WTC11 (cell line): ENCODE measurements at regions not wholly inside any gene's neighbourhood (a gene's known extent, or its start where the extent isn't known, plus 50 kb on each side); places are given as distances from the start of the nearest gene placed in this dataset.

Source experiments
- ATAC-seq: fragments of 200-7000 bp; cut with Tn5 transposase; 2 replicates; pipeline ENCODE4 v1.10.0; 2021; ENCODE audit warnings: mild to moderate bottlenecking, moderate library complexity
- CTCF ChIA-PET: fragments of 300-600 bp; sonication (Branson Sonifier 250); formaldehyde crosslinking; loops from one replicate; lab custom pipeline; 2021; ENCODE audit warnings: antibody characterized with exemption; lab: Charles Lee
- POLR2A ChIA-PET: fragments of 350-600 bp; sonication (Branson Sonifier 250); formaldehyde crosslinking; loops from one replicate; lab custom pipeline; 2021; ENCODE audit warnings: antibody characterized with exemption; lab: Charles Lee
- DNase-seq: peaks from one replicate; pipeline ENCODE4 v3.0.0; 2021; ENCODE audit warnings: low spot score
- H3K27ac Mint-ChIP-seq: 2 replicates; pipeline ENCODE4 v1.8.0; 2021; ENCODE audit warnings: mixed read lengths
- H3K27me3 Mint-ChIP-seq: 2 replicates; pipeline ENCODE4 v1.8.0; 2021; ENCODE audit warnings: low read depth, mild to moderate bottlenecking, moderate library complexity, mixed read lengths
- H3K36me3 Mint-ChIP-seq: 2 replicates; pipeline ENCODE4 v1.8.0; 2021; ENCODE audit warnings: mixed read lengths
- H3K4me1 Mint-ChIP-seq: 2 replicates; pipeline ENCODE4 v1.8.0; 2022; ENCODE audit warnings: mixed read lengths
- H3K4me3 Mint-ChIP-seq: 2 replicates; pipeline ENCODE4 v1.8.0; 2021; ENCODE audit warnings: mild to moderate bottlenecking, moderate library complexity, mixed read lengths
- H3K9me3 Mint-ChIP-seq: 2 replicates; pipeline ENCODE4 v1.8.0; 2021; ENCODE audit warnings: mixed read lengths
- CBFB ChIP-seq: sonication (generic); formaldehyde crosslinking; IDR thresholded peaks from 2 replicates; pipeline ENCODE4 v1.8.1; 2022; ENCODE audit warnings: mild to moderate bottlenecking, low read depth, missing genetic modification reagents
- CREB1 ChIP-seq: sonication (generic); formaldehyde crosslinking; IDR thresholded peaks from 2 replicates; pipeline ENCODE4 v1.8.0; 2023; ENCODE audit warnings: mild to moderate bottlenecking, missing genetic modification reagents
- ERG ChIP-seq: fragments of 250-450 bp; sonication (Bioruptor Pico); IDR thresholded peaks from 2 replicates; pipeline ENCODE4 v1.8.0; 2021; ENCODE audit warnings: mild to moderate bottlenecking
- ESRRA ChIP-seq: sonication (generic); formaldehyde crosslinking; IDR thresholded peaks from 2 replicates; pipeline ENCODE4 v1.8.1; 2022; ENCODE audit warnings: mild to moderate bottlenecking, missing genetic modification reagents, borderline replicate concordance
- FOXJ3 ChIP-seq: sonication (generic); formaldehyde crosslinking; IDR thresholded peaks from 2 replicates; pipeline ENCODE4 v1.9.0; 2021; ENCODE audit warnings: missing genetic modification reagents, mild to moderate bottlenecking, borderline replicate concordance
- GABPB1 ChIP-seq: sonication (generic); formaldehyde crosslinking; IDR thresholded peaks from 2 replicates; pipeline ENCODE4 v1.8.1; 2023; ENCODE audit warnings: mild to moderate bottlenecking, missing genetic modification reagents
- IRF1 ChIP-seq: sonication (generic); formaldehyde crosslinking; IDR thresholded peaks from 2 replicates; pipeline ENCODE4 v1.8.0; 2023; ENCODE audit warnings: missing genetic modification reagents
- KAT7 ChIP-seq: sonication (generic); formaldehyde crosslinking; IDR thresholded peaks from 2 replicates; pipeline ENCODE4 v1.8.1; 2023; ENCODE audit warnings: missing genetic modification reagents, mild to moderate bottlenecking, borderline replicate concordance
- MLX ChIP-seq: sonication (generic); formaldehyde crosslinking; IDR thresholded peaks from 2 replicates; pipeline ENCODE4 v1.8.1; 2023; ENCODE audit warnings: mild to moderate bottlenecking, missing genetic modification reagents, moderate library complexity
- NFATC4 ChIP-seq: fragments of 250-450 bp; sonication (Bioruptor Pico); IDR thresholded peaks from 2 replicates; pipeline ENCODE4 v1.9.0; 2021; ENCODE audit warnings: mild to moderate bottlenecking
- NR1H2 ChIP-seq: sonication (generic); formaldehyde crosslinking; IDR thresholded peaks from 2 replicates; pipeline ENCODE4 v1.9.0; 2021; ENCODE audit warnings: mild to moderate bottlenecking, moderate library complexity, missing genetic modification reagents
- SMAD3 ChIP-seq: sonication (generic); formaldehyde crosslinking; IDR thresholded peaks from 2 replicates; pipeline ENCODE4 v1.8.0; 2022; ENCODE audit warnings: missing genetic modification reagents, mild to moderate bottlenecking, borderline replicate concordance
- TCF7 ChIP-seq: sonication (generic); formaldehyde crosslinking; IDR thresholded peaks from 2 replicates; pipeline ENCODE4 v1.8.0; 2022; ENCODE audit warnings: mild to moderate bottlenecking, low read depth, missing genetic modification reagents, moderate library complexity
- TP53 ChIP-seq: sonication (generic); formaldehyde crosslinking; IDR thresholded peaks from 2 replicates; pipeline ENCODE4 v1.8.1; 2023; ENCODE audit warnings: mild to moderate bottlenecking, missing genetic modification reagents
- USF1 ChIP-seq: sonication (generic); formaldehyde crosslinking; IDR thresholded peaks from 2 replicates; pipeline ENCODE4 v1.8.0; 2022; ENCODE audit warnings: mild to moderate bottlenecking, missing genetic modification reagents
- ZBTB21 ChIP-seq: sonication (generic); formaldehyde crosslinking; IDR thresholded peaks from 2 replicates; pipeline ENCODE4 v1.8.1; 2023; ENCODE audit warnings: mild to moderate bottlenecking, missing genetic modification reagents, borderline replicate concordance
- ZBTB43 ChIP-seq: sonication (generic); formaldehyde crosslinking; IDR thresholded peaks from 2 replicates; pipeline ENCODE4 v1.8.1; 2023; ENCODE audit warnings: mild to moderate bottlenecking, missing genetic modification reagents
- ZNF281 ChIP-seq: sonication (generic); formaldehyde crosslinking; IDR thresholded peaks from 2 replicates; pipeline ENCODE4 v1.8.0; 2023; ENCODE audit warnings: mild to moderate bottlenecking, missing genetic modification reagents
- ZNF425 ChIP-seq: fragments of 250-450 bp; sonication (Bioruptor Pico); conservative IDR thresholded peaks from 2 replicates; pipeline ENCODE4 v1.9.0; 2021; ENCODE audit warnings: mild to moderate bottlenecking
- ZNF512 ChIP-seq: sonication (generic); formaldehyde crosslinking; IDR thresholded peaks from 2 replicates; pipeline ENCODE4 v1.8.1; 2022; ENCODE audit warnings: missing genetic modification reagents, borderline replicate concordance

GRCh38 chr3:147518465-147518864, 109.3 kb downstream of the ZIC1 start:
- H3K4me3 Mint-ChIP-seq = no peak overlapping the region
- ChIA-PET POLR2A (no interaction called here), CTCF (no interaction called here)

More at GRCh38 chr3:147518465-147518864, 109.3 kb downstream of the ZIC1 start:
- no peak; the same call in 1 of the 2 replicates for ATAC-seq
- Mint-ChIP-seq H3K27ac (no peak overlapping the region), H3K4me1 (peaks cover 24% of the 10 kb centered on the region), H3K27me3 (no peaks in the 10 kb centered on the region), H3K9me3 (no peaks in the 10 kb centered on the region), H3K36me3 (no peaks in the 10 kb centered on the region)
- no peak for TF ChIP-seq ZNF512 (CRISPR knock-in tag)
- no peak for TF ChIP-seq ZBTB21
- TF ChIP-seq NFATC4 = no peak
- TF ChIP-seq ESRRA (CRISPR knock-in tag) = no peak
- TF ChIP-seq USF1 = no peak
- TF ChIP-seq ERG (CRISPR knock-in tag) = no peak
- no peak for TF ChIP-seq CREB1 (CRISPR knock-in tag)
- no peak for TF ChIP-seq SMAD3
- TF ChIP-seq GABPB1 = no peak
- no peak for TF ChIP-seq ZNF281 (CRISPR knock-in tag)
- TF ChIP-seq KAT7 (CRISPR knock-in tag) = no peak
- no peak for TF ChIP-seq TCF7 (CRISPR knock-in tag)
- TF ChIP-seq TP53 (CRISPR knock-in tag) = no peak
- no peak for TF ChIP-seq NR1H2
- TF ChIP-seq CBFB = no peak
- TF ChIP-seq ZNF425 (CRISPR knock-in tag) = no peak
- no peak for TF ChIP-seq MLX (CRISPR knock-in tag)
- TF ChIP-seq IRF1 = no peak
- no peak for TF ChIP-seq ZBTB43 (CRISPR knock-in tag)
- no peak for TF ChIP-seq FOXJ3 (CRISPR knock-in tag)
- DNase-seq = no peak
